ENCODE measurements at regions not wholly inside any gene's neighbourhood (a gene's known extent, or its start where the extent isn't known, plus 50 kb on each side); places are given as distances from the start of the nearest gene placed in this dataset.

GRCh38 chr4:30821275-30821674 lies 101.1 kb downstream of the PCDH7 start:
- DNase-seq (ENCODE audit: extremely low spot score), result no peak
- POLR2A ChIA-PET, result no interaction called here
- TF ChIP-seq CTCF (IDR thresholded peaks at IDR 0.05; ENCODE audit: control extremely low read depth, extremely low read depth, low read depth, missing control alignments), result no peak
- CTCF ChIA-PET, result no interaction called here

- TF ChIP-seq CTCF (IDR thresholded peaks at IDR 0.05; ENCODE audit: control extremely low read depth, extremely low read depth, low read depth, missing control alignments), result no peak
- DNase-seq (ENCODE audit: extremely low spot score), result no peak
- POLR2A ChIA-PET, result no interaction called here
- CTCF ChIA-PET, result no interaction called here
Measured at GRCh38 chr4:30821859-30822612, 101.9 kb downstream of the PCDH7 start.

- POLR2A ChIA-PET, result no interaction called here
- no peak for DNase-seq (ENCODE audit: extremely low spot score)
- CTCF ChIA-PET, result no interaction called here
- TF ChIP-seq CTCF (IDR thresholded peaks at IDR 0.05; ENCODE audit: control extremely low read depth, extremely low read depth, low read depth, missing control alignments), result no peak
Measured at GRCh38 chr4:30822911-30823551, 102.9 kb downstream of the PCDH7 start.

- ChIA-PET CTCF (no interaction called here), POLR2A (no interaction called here)
- no peak for DNase-seq (ENCODE audit: extremely low spot score)
- TF ChIP-seq CTCF (IDR thresholded peaks at IDR 0.05; ENCODE audit: control extremely low read depth, extremely low read depth, low read depth, missing control alignments), result no peak
Measured at GRCh38 chr4:30825008-30825770, 105.0 kb downstream of the PCDH7 start.

GRCh38 chr4:30828264-30828926 lies 108.2 kb downstream of the PCDH7 start:
- TF ChIP-seq CTCF (IDR thresholded peaks at IDR 0.05; ENCODE audit: control extremely low read depth, extremely low read depth, low read depth, missing control alignments), result no peak
- DNase-seq (ENCODE audit: extremely low spot score), result no peak
- ChIA-PET POLR2A (no interaction called here), CTCF (no interaction called here)

GRCh38 chr4:30832639-30833038 lies 112.5 kb downstream of the PCDH7 start:
- TF ChIP-seq CTCF (IDR thresholded peaks at IDR 0.05; ENCODE audit: control extremely low read depth, extremely low read depth, low read depth, missing control alignments), result no peak
- DNase-seq (ENCODE audit: extremely low spot score), result no peak
- ChIA-PET POLR2A (no interaction called here), CTCF (no interaction called here)
